ENCODE measurements at regions not wholly inside any gene's neighbourhood (a gene's known extent, or its start where the extent isn't known, plus 50 kb on each side); places are given as distances from the start of the nearest gene placed in this dataset.

- DNase-seq, result no peak
These were observed 129.6 kb upstream of the IGSF21 start for GRCh38 chr1:17978016-17978415.

DNA sequence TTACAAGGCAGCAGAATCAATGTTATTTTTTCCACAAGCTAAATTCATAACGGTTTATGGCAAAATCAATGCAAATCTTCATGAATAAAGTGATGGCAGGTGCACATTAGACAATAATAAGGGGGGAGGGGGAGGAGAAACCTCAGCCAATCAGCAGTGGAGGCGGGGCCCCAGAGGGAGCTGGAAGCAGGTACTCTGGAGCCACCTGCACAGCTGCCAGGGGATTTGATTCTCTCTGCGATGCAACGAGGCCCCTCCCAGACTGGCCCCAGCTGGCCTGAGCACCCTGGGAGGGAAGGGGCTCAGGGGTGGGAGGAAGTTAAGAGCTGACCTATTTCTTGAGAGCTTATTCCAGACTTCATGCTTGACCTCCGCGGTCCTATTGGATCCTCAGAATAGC, 127.8 kb upstream of the IGSF21 start:
- no peak for DNase-seq

- DNase-seq, result no peak
These were observed 125.4 kb upstream of the IGSF21 start for GRCh38 chr1:17982197-17982596.

GRCh38 chr1:17984583-17984982, 123.0 kb upstream of the IGSF21 start:
- DNase-seq, result no peak

- DNase-seq, result no peak
These were observed 121.4 kb upstream of the IGSF21 start for GRCh38 chr1:17986156-17986555.

DNA sequence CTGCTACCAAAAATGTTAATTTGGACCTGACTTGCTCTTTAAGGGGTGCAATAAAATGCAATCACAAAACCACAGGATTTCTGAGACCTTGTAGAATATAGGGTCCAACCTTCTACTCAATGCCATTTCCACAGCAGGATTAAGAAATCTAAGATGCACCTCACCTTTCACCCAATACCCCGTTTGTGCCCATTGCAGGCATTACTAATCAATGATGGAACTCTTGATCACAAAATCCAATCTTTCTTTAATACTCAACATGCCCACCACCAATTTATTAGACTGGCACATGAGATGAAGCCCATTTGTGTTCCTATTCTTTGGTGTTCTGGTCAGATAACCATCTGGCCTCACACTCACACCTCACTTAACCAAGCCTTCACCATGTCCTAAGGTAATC, 117.2 kb upstream of the IGSF21 start:
- DNase-seq, result no peak

GRCh38 chr1:17991996-17992395, 115.6 kb upstream of the IGSF21 start:
- DNase-seq, result no peak

- no peak for DNase-seq
These were observed 114.8 kb upstream of the IGSF21 start for GRCh38 chr1:17992800-17993199.

- DNase-seq, result no peak
These were observed 113.6 kb upstream of the IGSF21 start for GRCh38 chr1:17994046-17994445.

- DNase-seq, result no peak
These were observed 112.1 kb upstream of the IGSF21 start for GRCh38 chr1:17995480-17995879.

DNA sequence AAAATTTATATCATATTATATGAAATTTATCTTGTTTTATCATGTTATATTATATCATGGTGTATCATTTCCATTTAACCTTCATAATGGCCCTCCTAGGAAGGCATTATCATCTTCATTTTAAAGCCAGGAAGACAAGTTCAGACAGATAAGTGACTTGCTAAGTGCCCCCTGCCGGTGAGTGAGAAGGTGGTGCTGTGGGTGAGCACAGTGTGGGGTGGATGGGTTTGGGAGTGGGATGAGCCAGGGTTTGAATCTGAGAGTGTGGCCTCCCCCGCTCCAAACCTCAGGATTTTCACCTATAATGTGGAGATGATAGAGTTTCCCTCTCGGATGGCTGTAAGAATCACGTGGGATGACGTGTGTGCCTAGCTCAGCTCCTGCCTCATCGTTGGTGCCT, 108.7 kb upstream of the IGSF21 start:
- no peak for DNase-seq

DNA sequence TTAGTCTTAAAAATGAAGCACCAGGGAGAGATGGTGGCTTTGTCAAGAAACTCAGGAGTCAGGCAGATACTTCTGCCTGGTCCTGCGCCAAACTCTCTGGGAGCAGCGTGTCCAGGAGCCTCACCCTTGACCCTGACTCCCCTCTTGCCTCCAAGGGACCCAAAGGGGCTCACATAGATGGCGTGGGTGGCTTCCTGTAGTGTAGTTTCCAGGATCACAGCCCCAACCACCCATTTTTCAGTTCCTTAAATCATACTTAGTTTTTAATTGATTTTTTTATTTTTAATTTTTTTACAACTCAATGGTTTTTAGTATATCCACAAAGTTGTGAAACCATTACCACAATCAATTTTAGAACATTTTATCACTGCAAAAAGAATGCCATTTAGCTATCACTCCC, 107.7 kb upstream of the IGSF21 start:
- no peak for DNase-seq

GRCh38 chr1:18001725-18002124, 105.9 kb upstream of the IGSF21 start:
- DNase-seq, result no peak

DNA sequence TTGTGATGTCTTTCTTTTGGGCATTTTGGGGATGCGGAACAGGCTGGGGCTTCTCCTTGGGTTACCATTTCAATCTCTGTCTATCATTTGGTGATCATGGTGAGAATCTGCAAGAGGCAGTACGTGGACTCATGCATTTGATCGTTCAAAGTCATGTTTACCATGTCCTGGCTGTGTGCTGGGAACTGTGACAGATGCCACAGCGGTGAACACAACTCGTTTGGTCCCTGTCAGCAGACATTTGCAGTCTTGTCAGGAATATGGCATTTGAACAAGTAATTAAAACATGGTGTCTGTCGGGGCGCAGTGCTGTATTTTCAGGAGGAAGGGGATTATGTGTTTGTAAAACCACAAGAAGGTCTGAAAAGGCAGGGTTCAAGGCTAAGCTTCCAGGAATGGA, 103.3 kb upstream of the IGSF21 start:
- DNase-seq, result no peak

- DNase-seq, result no peak
These were observed 102.4 kb upstream of the IGSF21 start for GRCh38 chr1:18005238-18005637.

GRCh38 chr1:18007391-18008041, 100.1 kb upstream of the IGSF21 start:
- no peak for DNase-seq

- no peak for DNase-seq
These were observed 99.5 kb upstream of the IGSF21 start for GRCh38 chr1:18008081-18008480.

DNA sequence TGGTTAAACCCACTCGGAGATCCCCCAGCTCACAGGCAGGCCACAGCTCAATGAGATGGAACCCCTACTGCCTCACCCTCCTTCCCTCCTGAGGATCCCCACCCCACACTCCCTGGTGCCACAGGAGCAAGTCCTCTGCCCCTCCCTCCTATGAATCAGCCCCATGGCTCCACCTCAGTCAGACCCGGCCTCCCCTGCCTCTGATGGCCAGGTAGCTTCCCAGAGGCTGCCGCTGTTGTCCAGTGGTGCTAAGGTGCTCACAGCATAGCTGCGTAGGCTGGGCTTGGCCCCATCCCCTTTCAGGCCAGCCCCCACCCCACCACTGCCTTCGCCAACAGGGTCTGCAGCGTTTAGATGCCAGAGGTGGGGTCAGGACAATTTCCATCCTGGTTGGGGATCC, 98.5 kb upstream of the IGSF21 start:
- no peak for DNase-seq

GRCh38 chr1:18009478-18009961, 98.1 kb upstream of the IGSF21 start:
- DNase-seq, result no peak

GRCh38 chr1:18010408-18010807, 97.2 kb upstream of the IGSF21 start:
- no peak for DNase-seq

GRCh38 chr1:18010945-18011344, 96.7 kb upstream of the IGSF21 start:
- no peak for DNase-seq

DNA sequence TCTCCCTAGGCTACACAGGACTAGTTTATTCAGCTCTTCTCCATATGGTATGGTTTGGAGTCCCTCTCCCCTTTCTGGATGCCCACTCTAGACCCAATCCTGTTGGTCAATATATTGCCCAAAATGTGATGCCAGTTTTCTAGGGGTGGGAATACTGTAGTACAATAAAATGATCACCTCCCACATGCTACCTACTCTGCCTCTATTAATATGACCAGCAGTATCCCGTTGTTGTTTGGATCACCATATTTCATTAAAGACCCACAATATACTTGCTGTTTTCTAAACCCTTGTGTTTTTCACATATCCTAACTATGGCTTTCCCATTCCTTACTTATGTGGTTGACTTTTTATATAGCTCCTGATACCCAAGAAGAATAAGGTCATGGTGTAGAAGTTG, 95.9 kb upstream of the IGSF21 start:
- DNase-seq, result no peak

- no peak for DNase-seq
These were observed 94.9 kb upstream of the IGSF21 start for GRCh38 chr1:18012686-18013085.

DNA sequence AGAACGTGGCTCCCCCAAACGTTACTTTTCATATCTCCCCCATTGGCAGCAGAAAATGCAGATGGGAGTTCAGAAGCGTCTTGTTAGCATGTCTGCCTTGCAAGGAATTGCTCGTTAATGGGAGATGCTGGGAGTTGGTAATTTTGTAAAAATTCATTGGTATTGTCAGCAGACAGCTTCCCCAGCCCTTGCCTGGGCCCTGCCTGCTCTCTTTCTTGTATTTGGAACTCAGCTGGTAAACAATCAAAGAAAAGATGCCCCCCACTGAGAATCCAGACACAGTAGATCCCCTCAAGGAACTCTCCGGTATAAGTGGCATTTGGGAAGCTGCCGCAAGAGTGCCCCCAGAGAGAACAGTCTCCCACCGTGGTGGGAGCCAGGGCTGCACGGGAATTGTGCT, 94.4 kb upstream of the IGSF21 start:
- DNase-seq, result no peak

- DNase-seq, result no peak
These were observed 91.9 kb upstream of the IGSF21 start for GRCh38 chr1:18015719-18016118.

- no peak for DNase-seq
These were observed 89.2 kb upstream of the IGSF21 start for GRCh38 chr1:18018366-18018765.

Measured in left hindlimb (tissue), 1 donor.